CD14-positive monocyte (primary cell): ENCODE measurements at regions not wholly inside any gene's neighbourhood (a gene's known extent, or its start where the extent isn't known, plus 50 kb on each side); places are given as distances from the start of the nearest gene placed in this dataset.

Experiments used
- DNase-seq, 3 donors: peaks; one replicate each; pipeline ENCODE4 v3.0.0-alpha.2; 2011 to 2022
- H2AFZ ChIP-seq: 2 replicates; pipeline ENCODE4 v1.6.0; 2012; ENCODE audit warnings: mild to moderate bottlenecking, low read depth, low read length, inconsistent platforms; ENCODE audit not compliant: insufficient read depth, poor library complexity, severe bottlenecking
- H3K27ac ChIP-seq, 2 donors: 1 replicate in 1 of 2; 2 replicates in 1 of 2; pipeline ENCODE4 v1.5.1; 2012 to 2013; ENCODE audit warnings: low read length in 2 of 2, control low read depth in 1 of 2, inconsistent platforms in 1 of 2, low read depth in 1 of 2, mild to moderate bottlenecking in 1 of 2
- H3K27me3 ChIP-seq, 2 donors: one replicate each; pipeline versions ENCODE4 v1.6.0 to v1.6.1; 2011 to 2013; ENCODE audit warnings: low read length in 2 of 2; ENCODE audit not compliant: control insufficient read depth in 2 of 2, insufficient read depth in 2 of 2
- H3K36me3 ChIP-seq, 2 donors: replicated peaks in 1 of 2; 1 replicate in 1 of 2; 2 replicates in 1 of 2; pipeline versions ENCODE4 v1.5.1 to v1.6.1; 2012 to 2013; ENCODE audit warnings: low read length in 2 of 2, control low read depth in 1 of 2, inconsistent platforms in 1 of 2, mild to moderate bottlenecking in 1 of 2; ENCODE audit not compliant: insufficient read depth in 2 of 2, control insufficient read depth in 1 of 2
- H3K4me1 ChIP-seq, 2 donors: 1 replicate in 1 of 2; 2 replicates in 1 of 2; pipeline versions ENCODE4 v1.5.1 to v1.6.1; 2012 to 2013; ENCODE audit warnings: low read length in 2 of 2, control low read depth in 1 of 2, inconsistent platforms in 1 of 2, mild to moderate bottlenecking in 1 of 2, moderate library complexity in 1 of 2; ENCODE audit not compliant: insufficient read depth in 2 of 2, control insufficient read depth in 1 of 2
- H3K4me2 ChIP-seq: replicated peaks from 2 replicates; pipeline ENCODE3; 2012; ENCODE audit warnings: low read length, moderate library complexity, mild to moderate bottlenecking; ENCODE audit not compliant: poor library complexity, severe bottlenecking; ENCODE audit errors: extremely low read depth
- H3K4me3 ChIP-seq, 3 experiments: fragments of 200-600 bp in 1 of 3; sonication (generic) in 1 of 3; replicated peaks in 1 of 3; 1 replicate in 2 of 3; 2 replicates in 1 of 3; pipeline ENCODE4 v1.5.1; 2011 to 2013; ENCODE audit warnings: low read length in 3 of 3, mild to moderate bottlenecking in 3 of 3, control low read depth in 2 of 3, low read depth in 2 of 3, inconsistent platforms in 1 of 3, moderate library complexity in 1 of 3
- H3K79me2 ChIP-seq: 2 replicates; pipeline ENCODE4 v1.6.0; 2012; ENCODE audit warnings: mild to moderate bottlenecking, control low read depth, inconsistent platforms, low read length, moderate library complexity; ENCODE audit not compliant: insufficient read depth
- H3K9ac ChIP-seq: 2 replicates; pipeline ENCODE4 v1.6.0; 2017; ENCODE audit warnings: low read length, mild to moderate bottlenecking; ENCODE audit not compliant: insufficient read depth, poor library complexity, severe bottlenecking
- H3K9me3 ChIP-seq, 2 donors: replicated peaks in 1 of 2; 1 replicate in 1 of 2; 2 replicates in 1 of 2; pipeline versions ENCODE4 v1.5.1 to v1.6.1; 2012 to 2013; ENCODE audit warnings: low read length in 2 of 2, control low read depth in 1 of 2; ENCODE audit not compliant: control insufficient read depth in 1 of 2, insufficient read depth in 1 of 2
- H4K20me1 ChIP-seq: 2 replicates; pipeline ENCODE4 v1.6.0; 2012; ENCODE audit warnings: mild to moderate bottlenecking, low read length, control low read depth, moderate library complexity; ENCODE audit not compliant: insufficient read depth
- H3K27ac Mint-ChIP-seq, 7 donors: one replicate each; pipeline ENCODE4 v1.8.0; 2020; ENCODE audit warnings: mild to moderate bottlenecking in 7 of 7, mixed read lengths in 7 of 7, moderate library complexity in 6 of 7, inconsistent platforms in 2 of 7
- H3K27me3 Mint-ChIP-seq, 3 donors: one replicate each; pipeline ENCODE4 v1.8.0; 2021 to 2022; ENCODE audit warnings: low read depth in 3 of 3, mild to moderate bottlenecking in 3 of 3, mixed read lengths in 3 of 3, moderate library complexity in 3 of 3, inconsistent platforms in 1 of 3
- H3K36me3 Mint-ChIP-seq, 2 donors: one replicate each; pipeline ENCODE4 v1.8.0; 2020; ENCODE audit warnings: mixed read lengths in 2 of 2, inconsistent platforms in 1 of 2, mild to moderate bottlenecking in 1 of 2
- H3K4me1 Mint-ChIP-seq: one replicate; pipeline ENCODE4 v1.8.0; 2020; ENCODE audit warnings: mild to moderate bottlenecking, mixed read lengths
- H3K4me3 Mint-ChIP-seq, 2 donors: one replicate each; pipeline ENCODE4 v1.8.0; 2020; ENCODE audit warnings: mild to moderate bottlenecking in 2 of 2, mixed read lengths in 2 of 2, moderate library complexity in 1 of 2
- H3K9me3 Mint-ChIP-seq, 7 donors: one replicate each; pipeline ENCODE4 v1.8.0; 2020 to 2022; ENCODE audit warnings: mixed read lengths in 7 of 7, mild to moderate bottlenecking in 6 of 7, moderate library complexity in 6 of 7, inconsistent platforms in 2 of 7
- WGBS: methylation state at CpG from one replicate; pipeline ENCODE4 v1.1.5; 2013; ENCODE audit warnings: missing lambda C conversion rate; ENCODE audit not compliant: insufficient coverage; 5-methylcytosine and 5-hydroxymethylcytosine counted together
- intact Hi-C, 2 donors: fragments of 100-400 bp; cut with micrococcal nuclease; formaldehyde crosslinking; loops; one replicate each; pipeline versions ENCODE4 v1.15.0 to v1.15.1; 2023
- TF ChIP-seq, protein P1 (sequence below): fragments of 200-600 bp; IDR thresholded peaks from one replicate; pipeline ENCODE4 v1.8.0; 2022; ENCODE audit warnings: antibody characterized with exemption, mild to moderate bottlenecking

DNA sequence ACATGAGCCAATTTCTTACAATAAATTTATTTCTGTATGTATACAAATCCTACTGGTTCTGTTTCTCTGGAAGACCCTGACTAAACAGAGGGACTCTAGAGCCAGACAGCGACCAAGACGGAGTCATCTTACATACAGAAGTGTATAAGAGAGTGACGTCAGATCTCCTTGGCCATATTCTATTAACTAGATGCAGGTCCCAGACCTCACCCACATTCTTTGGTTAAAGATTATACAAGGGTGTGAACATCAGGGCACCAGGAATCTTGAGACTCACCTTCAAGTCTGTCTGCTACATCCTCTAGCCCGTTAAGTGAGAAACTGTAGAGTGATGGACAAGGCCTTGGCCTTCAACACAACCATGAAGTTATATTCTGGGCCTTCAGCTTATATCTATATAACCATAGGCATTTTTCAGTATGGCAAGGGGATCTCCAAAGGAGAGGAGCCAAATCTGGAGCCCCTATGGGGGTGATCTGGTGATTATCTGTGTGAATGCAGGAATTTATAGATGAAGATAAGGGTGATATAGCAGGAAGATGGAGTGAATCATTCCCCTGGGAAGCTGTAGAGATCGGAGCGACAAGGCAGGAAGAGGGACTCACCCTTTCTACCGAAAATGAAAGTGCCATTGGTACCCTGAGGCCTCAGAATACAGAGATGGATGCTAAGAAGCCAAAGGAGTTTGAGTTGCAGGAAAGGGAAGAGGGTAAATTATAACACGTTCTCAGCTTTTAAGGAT, 83.9 kb downstream of the ADAMTS1 start:
- no peaks in the 10 kb centered on the region for H3K27me3 ChIP-seq
- no peak overlapping the region for H2AFZ ChIP-seq
- WGBS: 92% methylated on average over 3 of the region's 8 CpGs
- intact Hi-C loops: loop anchor here in 1 of 2 donors (10.0 kb wide), 1 partner anchor 57 kb away; no protein-coding TSS in a partner anchor
- no peaks in the 10 kb centered on the region for H3K36me3 ChIP-seq
- Mint-ChIP-seq H3K36me3 (no peaks in the 10 kb centered on the region), H3K9me3 (peaks cover 0 to 7% (median 2%) of the 10 kb centered on the region in 7 donors), H3K27me3 (peaks cover 0 to 5% (median 0%) of the 10 kb centered on the region in 3 donors), H3K27ac (no peak overlapping the region), H3K4me1 (no peaks in the 10 kb centered on the region), H3K4me3 (no peak overlapping the region)
- no peaks in the 10 kb centered on the region for H3K79me2 ChIP-seq
- no peak for DNase-seq
- H3K9me3 ChIP-seq: no peaks in the 10 kb centered on the region
- TF ChIP-seq, protein P1, sequence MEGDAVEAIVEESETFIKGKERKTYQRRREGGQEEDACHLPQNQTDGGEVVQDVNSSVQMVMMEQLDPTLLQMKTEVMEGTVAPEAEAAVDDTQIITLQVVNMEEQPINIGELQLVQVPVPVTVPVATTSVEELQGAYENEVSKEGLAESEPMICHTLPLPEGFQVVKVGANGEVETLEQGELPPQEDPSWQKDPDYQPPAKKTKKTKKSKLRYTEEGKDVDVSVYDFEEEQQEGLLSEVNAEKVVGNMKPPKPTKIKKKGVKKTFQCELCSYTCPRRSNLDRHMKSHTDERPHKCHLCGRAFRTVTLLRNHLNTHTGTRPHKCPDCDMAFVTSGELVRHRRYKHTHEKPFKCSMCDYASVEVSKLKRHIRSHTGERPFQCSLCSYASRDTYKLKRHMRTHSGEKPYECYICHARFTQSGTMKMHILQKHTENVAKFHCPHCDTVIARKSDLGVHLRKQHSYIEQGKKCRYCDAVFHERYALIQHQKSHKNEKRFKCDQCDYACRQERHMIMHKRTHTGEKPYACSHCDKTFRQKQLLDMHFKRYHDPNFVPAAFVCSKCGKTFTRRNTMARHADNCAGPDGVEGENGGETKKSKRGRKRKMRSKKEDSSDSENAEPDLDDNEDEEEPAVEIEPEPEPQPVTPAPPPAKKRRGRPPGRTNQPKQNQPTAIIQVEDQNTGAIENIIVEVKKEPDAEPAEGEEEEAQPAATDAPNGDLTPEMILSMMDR: no peak
- no peak overlapping the region for H3K9ac ChIP-seq
- no peak overlapping the region for H3K27ac ChIP-seq
- H3K4me2 ChIP-seq: no peak overlapping the region
- no peaks in the 10 kb centered on the region for H4K20me1 ChIP-seq
- H3K4me1 ChIP-seq: no peaks in the 10 kb centered on the region
- no peak overlapping the region for H3K4me3 ChIP-seq

DNA sequence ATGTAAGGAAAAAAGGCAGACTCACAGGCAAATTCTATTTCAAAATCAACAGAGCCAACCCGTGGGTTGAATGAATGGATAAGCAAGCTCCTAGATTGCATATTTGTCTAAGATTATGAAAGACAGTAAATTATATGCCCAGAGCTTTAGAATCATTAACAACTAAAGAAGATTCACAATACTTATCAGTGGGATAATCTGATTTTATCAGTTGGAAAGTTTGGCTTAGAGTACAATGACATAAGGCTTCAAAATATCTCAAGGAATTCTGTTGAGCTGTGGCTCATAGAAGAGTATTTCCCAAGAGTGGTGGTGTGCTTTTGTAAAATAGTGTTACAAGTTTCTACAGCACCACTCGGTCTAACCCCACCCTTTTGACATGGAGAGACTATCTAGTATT, 85.5 kb downstream of the ADAMTS1 start:
- Histone ChIP-seq H3K4me2 (no peak overlapping the region), H3K27me3 (no peaks in the 10 kb centered on the region), H2AFZ (no peak overlapping the region), H3K4me1 (no peaks in the 10 kb centered on the region), H4K20me1 (no peaks in the 10 kb centered on the region), H3K27ac (no peak overlapping the region), H3K9ac (no peak overlapping the region), H3K4me3 (no peak overlapping the region), H3K79me2 (no peaks in the 10 kb centered on the region), H3K36me3 (no peaks in the 10 kb centered on the region), H3K9me3 (no peaks in the 10 kb centered on the region)
- H3K4me3 Mint-ChIP-seq: no peak overlapping the region
- WGBS: no CpG with 5 or more reads among the region's 2 CpGs
- no peaks in the 10 kb centered on the region for H3K36me3 Mint-ChIP-seq
- H3K4me1 Mint-ChIP-seq: no peaks in the 10 kb centered on the region
- peaks cover 0 to 7% (median 2%) of the 10 kb centered on the region in 7 donors for H3K9me3 Mint-ChIP-seq
- no peak for DNase-seq
- TF ChIP-seq, protein P1: no peak
- intact Hi-C loops: loop anchor here in 1 of 2 donors (10.0 kb wide), 1 partner anchor 55 kb away; no protein-coding TSS in a partner anchor
- H3K27me3 Mint-ChIP-seq: peaks cover 0 to 5% (median 0%) of the 10 kb centered on the region in 3 donors
- H3K27ac Mint-ChIP-seq: no peak overlapping the region
